Lung (tissue), 11 donors: ENCODE measurements at regions not wholly inside any gene's neighbourhood (a gene's known extent, or its start where the extent isn't known, plus 50 kb on each side); places are given as distances from the start of the nearest gene placed in this dataset.

Experiments used
- ATAC-seq: fragments of 200-7000 bp; cut with Tn5 transposase; one replicate; pipeline ENCODE4 v1.9.1; 2020; ENCODE audit warnings: moderate number of reproducible peaks; ENCODE audit not compliant: insufficient read depth, low FRiP score
- DNase-seq, 3 donors: peaks; one replicate each; pipeline ENCODE4 v3.0.0-alpha.2; 2013 to 2017
- H3K27ac ChIP-seq, 2 donors: one replicate each; pipeline ENCODE4 v1.5.1; 2013; ENCODE audit warnings: mild to moderate bottlenecking in 2 of 2, moderate library complexity in 2 of 2, control low read depth in 1 of 2, inconsistent platforms in 1 of 2, low read depth in 1 of 2, low read length in 1 of 2
- H3K27me3 ChIP-seq, 3 donors: one replicate each; pipeline ENCODE4 v1.5.1; 2013; ENCODE audit warnings: low read length in 2 of 3; ENCODE audit not compliant: control insufficient read depth in 3 of 3, insufficient read depth in 3 of 3
- H3K36me3 ChIP-seq, 4 donors: one replicate each; pipeline ENCODE4 v1.5.1; 2013; ENCODE audit warnings: low read length in 4 of 4, mild to moderate bottlenecking in 1 of 4, moderate library complexity in 1 of 4; ENCODE audit not compliant: control insufficient read depth in 4 of 4, insufficient read depth in 4 of 4
- H3K4me1 ChIP-seq, 5 donors: one replicate each; pipeline ENCODE4 v1.5.1; 2013; ENCODE audit warnings: low read length in 5 of 5, mild to moderate bottlenecking in 2 of 5, moderate library complexity in 1 of 5; ENCODE audit not compliant: control insufficient read depth in 5 of 5, insufficient read depth in 5 of 5
- H3K4me3 ChIP-seq: one replicate; pipeline ENCODE4 v1.5.1; 2013; ENCODE audit warnings: mild to moderate bottlenecking, control low read depth, moderate library complexity
- H3K9ac ChIP-seq, 2 donors: one replicate each; pipeline ENCODE4 v1.5.1; 2013; ENCODE audit warnings: low read length in 2 of 2, control low read depth in 1 of 2; ENCODE audit not compliant: insufficient read depth in 1 of 2
- H3K9me3 ChIP-seq, 4 donors: one replicate each; pipeline ENCODE4 v1.5.1; 2013; ENCODE audit warnings: low read length in 3 of 4, mild to moderate bottlenecking in 1 of 4, moderate library complexity in 1 of 4; ENCODE audit not compliant: control insufficient read depth in 4 of 4, insufficient read depth in 3 of 4
- WGBS, 2 donors: extraction: QIAGEN DNeasy Blood & Tissue Kit; methylation state at CpG; one replicate each; pipeline ENCODE4 v1.1.7; 2013; 5-methylcytosine and 5-hydroxymethylcytosine counted together
- TF ChIP-seq, protein P1 (sequence below): IDR thresholded peaks from 2 replicates; pipeline ENCODE4 v1.5.1; 2012; ENCODE audit warnings: mild to moderate bottlenecking; ENCODE audit errors: control extremely low read depth, extremely low read depth
- donor health status: control.
- donor health status: control.
- donor health status: Bipolar disorder and iron deficiency.
- donor health status: healthy.
- donor health status: DM: yes; HTN: yes; CAD: no.

GRCh38 chr11:37104380-37104779 lies 506.3 kb upstream of the RAG2 start:
- Histone ChIP-seq H3K27ac (no peak overlapping the region), H3K9me3 (no peaks in the 10 kb centered on the region), H3K9ac (no peak overlapping the region), H3K4me3 (no peak overlapping the region), H3K36me3 (no peaks in the 10 kb centered on the region), H3K27me3 (no peaks in the 10 kb centered on the region), H3K4me1 (no peaks in the 10 kb centered on the region)
- TF ChIP-seq, protein P1, sequence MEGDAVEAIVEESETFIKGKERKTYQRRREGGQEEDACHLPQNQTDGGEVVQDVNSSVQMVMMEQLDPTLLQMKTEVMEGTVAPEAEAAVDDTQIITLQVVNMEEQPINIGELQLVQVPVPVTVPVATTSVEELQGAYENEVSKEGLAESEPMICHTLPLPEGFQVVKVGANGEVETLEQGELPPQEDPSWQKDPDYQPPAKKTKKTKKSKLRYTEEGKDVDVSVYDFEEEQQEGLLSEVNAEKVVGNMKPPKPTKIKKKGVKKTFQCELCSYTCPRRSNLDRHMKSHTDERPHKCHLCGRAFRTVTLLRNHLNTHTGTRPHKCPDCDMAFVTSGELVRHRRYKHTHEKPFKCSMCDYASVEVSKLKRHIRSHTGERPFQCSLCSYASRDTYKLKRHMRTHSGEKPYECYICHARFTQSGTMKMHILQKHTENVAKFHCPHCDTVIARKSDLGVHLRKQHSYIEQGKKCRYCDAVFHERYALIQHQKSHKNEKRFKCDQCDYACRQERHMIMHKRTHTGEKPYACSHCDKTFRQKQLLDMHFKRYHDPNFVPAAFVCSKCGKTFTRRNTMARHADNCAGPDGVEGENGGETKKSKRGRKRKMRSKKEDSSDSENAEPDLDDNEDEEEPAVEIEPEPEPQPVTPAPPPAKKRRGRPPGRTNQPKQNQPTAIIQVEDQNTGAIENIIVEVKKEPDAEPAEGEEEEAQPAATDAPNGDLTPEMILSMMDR = no peak
- ATAC-seq = no peak
- DNase-seq = no peak

DNA sequence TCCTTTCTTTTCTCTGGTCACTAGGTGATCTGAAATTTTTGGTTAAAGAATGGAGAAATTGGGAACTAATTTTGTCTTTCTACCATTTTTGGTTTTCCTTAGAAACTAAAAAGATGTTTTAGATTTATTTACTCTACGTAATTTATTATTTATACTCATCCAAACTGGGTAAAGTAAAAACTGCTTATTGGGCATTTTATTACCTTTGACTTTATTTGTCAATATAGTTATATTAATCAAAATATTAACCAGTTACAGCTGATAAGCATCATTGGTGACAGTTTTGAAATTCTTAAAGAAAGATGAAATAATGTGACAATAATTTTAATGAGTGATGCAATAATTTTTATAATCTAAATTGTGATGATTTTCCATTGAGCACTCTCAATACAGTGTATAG lies 502.0 kb upstream of the RAG2 start:
- TF ChIP-seq, protein P1 = no peak
- Histone ChIP-seq H3K9me3 (no peaks in the 10 kb centered on the region), H3K4me3 (no peak overlapping the region), H3K27me3 (no peaks in the 10 kb centered on the region), H3K36me3 (no peaks in the 10 kb centered on the region), H3K4me1 (no peaks in the 10 kb centered on the region), H3K27ac (no peak overlapping the region), H3K9ac (no peak overlapping the region)
- 89 to 91% methylated on average over 1 of the region's 1 CpG for WGBS, 2 donors
- no peak for ATAC-seq
- no peak for DNase-seq

- Histone ChIP-seq H3K36me3 (no peaks in the 10 kb centered on the region), H3K27ac (no peak overlapping the region), H3K9ac (no peak overlapping the region), H3K27me3 (no peaks in the 10 kb centered on the region), H3K9me3 (no peaks in the 10 kb centered on the region), H3K4me1 (no peaks in the 10 kb centered on the region), H3K4me3 (no peak overlapping the region)
- DNase-seq = no peak
- WGBS, 2 donors = 77 to 88% methylated on average over 2 of the region's 2 CpGs
- ATAC-seq = no peak
- TF ChIP-seq, protein P1 = no peak
These were observed 494.5 kb upstream of the RAG2 start for GRCh38 chr11:37092487-37092886.

GRCh38 chr11:37089439-37089838 lies 491.4 kb upstream of the RAG2 start:
- DNase-seq (no peak), ATAC-seq (no peak)
- no peaks in the 10 kb centered on the region for H3K9me3 ChIP-seq
- H3K9ac ChIP-seq = no peak overlapping the region
- H3K4me1 ChIP-seq = no peaks in the 10 kb centered on the region
- TF ChIP-seq, protein P1 = no peak
- H3K36me3 ChIP-seq = no peaks in the 10 kb centered on the region
- no peak overlapping the region for H3K4me3 ChIP-seq
- H3K27ac ChIP-seq = no peak overlapping the region
- H3K27me3 ChIP-seq = no peaks in the 10 kb centered on the region
